Neuronal stem cell (in vitro differentiated cells): ENCODE measurements at regions not wholly inside any gene's neighbourhood (a gene's known extent, or its start where the extent isn't known, plus 50 kb on each side); places are given as distances from the start of the nearest gene placed in this dataset.
A peak's percentile ranks its signal among the peaks of the same experiment; 100 is the strongest.

ENCODE experiments used
- DNase-seq: peaks from one replicate; pipeline ENCODE4 v3.0.0-alpha.2; 2013; ENCODE audit warnings: low spot score
- H2AFZ ChIP-seq: one replicate; pipeline ENCODE4 v1.6.1; 2013; ENCODE audit warnings: mild to moderate bottlenecking, low read length, inconsistent platforms
- H2AK5ac ChIP-seq: 2 replicates; pipeline ENCODE4 v1.6.1; 2013; ENCODE audit warnings: low read depth, mild to moderate bottlenecking, inconsistent platforms, low read length, moderate library complexity, mixed read lengths
- H2BK120ac ChIP-seq: 2 replicates; pipeline ENCODE4 v1.6.1; 2013; ENCODE audit warnings: low read depth, mild to moderate bottlenecking, inconsistent platforms, low read length, moderate library complexity, mixed read lengths
- H2BK12ac ChIP-seq: one replicate; pipeline ENCODE4 v1.6.1; 2013; ENCODE audit warnings: low read length, inconsistent platforms
- H2BK15ac ChIP-seq: 2 replicates; pipeline ENCODE4 v1.6.1; 2013; ENCODE audit warnings: mild to moderate bottlenecking, low read length, inconsistent platforms, mixed read lengths
- H2BK5ac ChIP-seq: one replicate; pipeline ENCODE4 v1.6.1; 2013; ENCODE audit warnings: inconsistent platforms, mild to moderate bottlenecking, low read length, moderate library complexity
- H3K14ac ChIP-seq: one replicate; pipeline ENCODE4 v1.6.1; 2013; ENCODE audit warnings: low read length, inconsistent platforms
- H3K18ac ChIP-seq: 2 replicates; pipeline ENCODE4 v1.6.1; 2013; ENCODE audit warnings: low read length, inconsistent platforms
- H3K23ac ChIP-seq: 2 replicates; pipeline ENCODE4 v1.6.1; 2013; ENCODE audit warnings: low read depth, mild to moderate bottlenecking, mixed read lengths, low read length, inconsistent platforms; ENCODE audit not compliant: poor library complexity
- H3K27ac ChIP-seq: replicated peaks from 3 replicates; pipeline ENCODE4 v1.5.1; 2013; ENCODE audit warnings: low read length, inconsistent platforms
- H3K27me3 ChIP-seq, 3 experiments: 2 replicates each; pipeline ENCODE4 v1.6.1; 2013; ENCODE audit warnings: low read length in 3 of 3, mild to moderate bottlenecking in 2 of 3, inconsistent platforms in 1 of 3, low read depth in 1 of 3, mixed read lengths in 1 of 3, moderate library complexity in 1 of 3; ENCODE audit not compliant: control insufficient read depth in 3 of 3, insufficient read depth in 3 of 3
- H3K36me3 ChIP-seq, 2 donors: replicated peaks in 1 of 2; 2 replicates each; pipeline ENCODE4 v1.6.1; 2013; ENCODE audit warnings: low read length in 2 of 2; ENCODE audit not compliant: control insufficient read depth in 2 of 2, insufficient read depth in 2 of 2
- H3K4ac ChIP-seq: 2 replicates; pipeline ENCODE4 v1.6.1; 2013; ENCODE audit warnings: inconsistent platforms, mild to moderate bottlenecking, low read length, moderate library complexity
- H3K4me1 ChIP-seq, 2 donors: 1 replicate in 1 of 2; 2 replicates in 1 of 2; pipeline ENCODE4 v1.6.1; 2013; ENCODE audit warnings: low read length in 2 of 2, low read depth in 1 of 2; ENCODE audit not compliant: control insufficient read depth in 2 of 2, insufficient read depth in 1 of 2
- H3K4me2 ChIP-seq: one replicate; pipeline ENCODE4 v1.6.1; 2013; ENCODE audit warnings: mild to moderate bottlenecking, low read length, inconsistent platforms; ENCODE audit not compliant: insufficient read depth, poor library complexity, severe bottlenecking
- H3K4me3 ChIP-seq, 2 donors: 2 replicates each; pipeline ENCODE4 v1.5.1; 2013; ENCODE audit warnings: low read length in 2 of 2, mild to moderate bottlenecking in 2 of 2, inconsistent platforms in 1 of 2, moderate library complexity in 1 of 2
- H3K79me1 ChIP-seq: one replicate; pipeline ENCODE4 v1.6.1; 2013; ENCODE audit warnings: low read depth, mild to moderate bottlenecking, inconsistent platforms, low read length, moderate library complexity
- H3K9ac ChIP-seq: one replicate; pipeline ENCODE4 v1.6.1; 2013; ENCODE audit warnings: mild to moderate bottlenecking, low read depth, low read length, inconsistent platforms; ENCODE audit not compliant: poor library complexity
- H3K9me3 ChIP-seq, 2 donors: replicated peaks in 1 of 2; 2 replicates each; pipeline versions ENCODE3 to v1.6.1; 2013; ENCODE audit warnings: low read length in 2 of 2, mild to moderate bottlenecking in 2 of 2, inconsistent platforms in 1 of 2, low read depth in 1 of 2, mixed read lengths in 1 of 2, moderate library complexity in 1 of 2; ENCODE audit not compliant: control insufficient read depth in 2 of 2, insufficient read depth in 1 of 2
- H4K8ac ChIP-seq: one replicate; pipeline ENCODE4 v1.6.1; 2013; ENCODE audit warnings: low read depth, mild to moderate bottlenecking, inconsistent platforms, low read length, moderate library complexity
- H4K91ac ChIP-seq: one replicate; pipeline ENCODE4 v1.6.1; 2013; ENCODE audit warnings: low read length, low read depth, mild to moderate bottlenecking, inconsistent platforms; ENCODE audit not compliant: poor library complexity
- WGBS, 2 donors: extraction: QIAGEN DNeasy Blood & Tissue Kit; methylation state at CpG; one replicate each; pipeline ENCODE4 v1.1.7; 2013; ENCODE audit warnings: missing lambda C conversion rate in 2 of 2, mixed read lengths in 1 of 2; ENCODE audit not compliant: insufficient read length in 2 of 2, insufficient replicate concordance in 1 of 2; ENCODE audit errors: extremely low coverage in 2 of 2; 5-methylcytosine and 5-hydroxymethylcytosine counted together

GRCh38 chr13:61002686-61003085, 413.0 kb downstream of the PCDH20 start:
- no peak overlapping the region for H3K18ac ChIP-seq
- H4K8ac ChIP-seq: no peak overlapping the region
- H3K9ac ChIP-seq: no peak overlapping the region
- no peak for DNase-seq
- no peak overlapping the region for H3K4me2 ChIP-seq
- no peak overlapping the region for H2BK15ac ChIP-seq
- no peak overlapping the region for H2AK5ac ChIP-seq
- no peaks in the 10 kb centered on the region for H3K27me3 ChIP-seq
- H3K23ac ChIP-seq: no peak overlapping the region
- H3K4ac ChIP-seq: no peak overlapping the region
- H3K4me3 ChIP-seq: no peak overlapping the region
- no peak overlapping the region for H3K14ac ChIP-seq
- H3K4me1 ChIP-seq: no peaks in the 10 kb centered on the region
- H3K79me1 ChIP-seq: no peaks in the 10 kb centered on the region
- H4K91ac ChIP-seq: no peak overlapping the region
- H2AFZ ChIP-seq: no peak overlapping the region
- H2BK120ac ChIP-seq: no peak overlapping the region
- H3K9me3 ChIP-seq: peaks cover 2 to 4% of the 10 kb centered on the region in 2 donors
- H2BK12ac ChIP-seq: no peak overlapping the region
- no peaks in the 10 kb centered on the region for H3K36me3 ChIP-seq
- H3K27ac ChIP-seq: no peak overlapping the region
- no CpG with 5 or more reads among the region's 1 CpG for WGBS, 2 donors
- no peak overlapping the region for H2BK5ac ChIP-seq

GRCh38 chr13:60990032-60990733, 425.5 kb downstream of the PCDH20 start:
- H3K36me3 ChIP-seq: no peaks in the 10 kb centered on the region
- H3K4me3 ChIP-seq: no peak overlapping the region
- no CpG with 5 or more reads among the region's 4 CpGs for WGBS, 2 donors
- no peaks in the 10 kb centered on the region for H3K9me3 ChIP-seq
- peak overlapping the region; percentile 44 for H3K18ac ChIP-seq
- no peaks in the 10 kb centered on the region for H3K4me1 ChIP-seq
- no peak overlapping the region for H2AK5ac ChIP-seq
- no peak overlapping the region for H3K4me2 ChIP-seq
- H4K8ac ChIP-seq: no peak overlapping the region
- no peak overlapping the region for H2BK15ac ChIP-seq
- no peak overlapping the region for H3K4ac ChIP-seq
- H3K27me3 ChIP-seq: no peaks in the 10 kb centered on the region
- no peak overlapping the region for H2BK5ac ChIP-seq
- no peak overlapping the region for H3K14ac ChIP-seq
- DNase-seq: no peak
- no peak overlapping the region for H2BK120ac ChIP-seq
- peak overlapping the region; percentile 30 for H3K9ac ChIP-seq
- H2AFZ ChIP-seq: no peak overlapping the region
- H2BK12ac ChIP-seq: no peak overlapping the region
- no peak overlapping the region for H4K91ac ChIP-seq
- no peaks in the 10 kb centered on the region for H3K79me1 ChIP-seq
- peak overlapping the region; percentile 80 for H3K23ac ChIP-seq
- H3K27ac ChIP-seq: no peak overlapping the region

DNA sequence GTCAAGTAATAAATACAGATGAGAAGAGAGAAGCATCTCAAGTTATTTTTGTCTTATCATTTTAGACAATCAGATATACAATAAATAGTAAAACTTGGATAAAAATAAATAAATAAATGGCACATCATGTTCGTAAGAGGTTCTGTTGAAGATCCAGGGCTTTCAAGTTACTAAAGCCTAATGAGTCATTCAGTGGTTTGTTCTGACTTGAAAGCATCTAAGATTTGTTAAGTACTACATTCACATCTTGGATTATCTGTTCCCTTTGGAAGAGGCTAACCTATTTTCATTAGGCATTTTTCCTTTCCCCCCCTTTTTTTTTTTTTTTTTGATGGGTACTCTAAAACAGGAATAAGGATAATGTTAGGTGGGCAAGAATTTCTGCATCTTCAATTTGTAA, 429.3 kb downstream of the PCDH20 start:
- H3K14ac ChIP-seq: no peak overlapping the region
- no peak overlapping the region for H3K4me3 ChIP-seq
- H3K9me3 ChIP-seq: no peaks in the 10 kb centered on the region
- no peak overlapping the region for H3K4ac ChIP-seq
- H3K23ac ChIP-seq: no peak overlapping the region
- H3K18ac ChIP-seq: no peak overlapping the region
- no peak for DNase-seq
- H3K9ac ChIP-seq: no peak overlapping the region
- no peak overlapping the region for H3K27ac ChIP-seq
- H3K4me2 ChIP-seq: no peak overlapping the region
- H3K4me1 ChIP-seq: no peaks in the 10 kb centered on the region
- no peak overlapping the region for H2AK5ac ChIP-seq
- no peaks in the 10 kb centered on the region for H3K36me3 ChIP-seq
- no CpG with 5 or more reads among the region's 1 CpG for WGBS, 2 donors
- no peak overlapping the region for H2BK12ac ChIP-seq
- no peaks in the 10 kb centered on the region for H3K79me1 ChIP-seq
- H4K8ac ChIP-seq: no peak overlapping the region
- H2BK120ac ChIP-seq: no peak overlapping the region
- no peaks in the 10 kb centered on the region for H3K27me3 ChIP-seq
- H2BK5ac ChIP-seq: no peak overlapping the region
- H4K91ac ChIP-seq: no peak overlapping the region
- H2BK15ac ChIP-seq: no peak overlapping the region
- no peak overlapping the region for H2AFZ ChIP-seq

GRCh38 chr13:60981407-60981806, 434.2 kb downstream of the PCDH20 start:
- no peak overlapping the region for H3K4ac ChIP-seq
- H2AFZ ChIP-seq: no peak overlapping the region
- no peak overlapping the region for H3K9ac ChIP-seq
- no peaks in the 10 kb centered on the region for H3K79me1 ChIP-seq
- no peak for DNase-seq
- no peaks in the 10 kb centered on the region for H3K36me3 ChIP-seq
- H3K4me2 ChIP-seq: no peak overlapping the region
- H3K4me3 ChIP-seq: no peak overlapping the region
- H2BK5ac ChIP-seq: no peak overlapping the region
- H3K9me3 ChIP-seq: no peaks in the 10 kb centered on the region
- H3K23ac ChIP-seq: no peak overlapping the region
- H3K27me3 ChIP-seq: no peaks in the 10 kb centered on the region
- H3K14ac ChIP-seq: no peak overlapping the region
- no peak overlapping the region for H2BK15ac ChIP-seq
- no peaks in the 10 kb centered on the region for H3K4me1 ChIP-seq
- no peak overlapping the region for H2BK12ac ChIP-seq
- no peak overlapping the region for H4K91ac ChIP-seq
- H2BK120ac ChIP-seq: no peak overlapping the region
- WGBS, 2 donors: no CpG with 5 or more reads among the region's 3 CpGs
- no peak overlapping the region for H3K27ac ChIP-seq
- H4K8ac ChIP-seq: no peak overlapping the region
- H3K18ac ChIP-seq: no peak overlapping the region
- H2AK5ac ChIP-seq: no peak overlapping the region
